H9 (cell line): ENCODE measurements at regions not wholly inside any gene's neighbourhood (a gene's known extent, or its start where the extent isn't known, plus 50 kb on each side); places are given as distances from the start of the nearest gene placed in this dataset.
A peak's percentile ranks its signal among the peaks of the same experiment; 100 is the strongest.

ENCODE experiments used
- DNase-seq: peaks from one replicate; pipeline ENCODE4 v3.0.0-alpha.2; 2017
- H2AFZ ChIP-seq: one replicate; pipeline ENCODE4 v1.6.1; 2013; ENCODE audit warnings: mild to moderate bottlenecking, low read length, control low read depth, moderate library complexity
- H2AK5ac ChIP-seq: 2 replicates; pipeline ENCODE4 v1.6.1; 2013; ENCODE audit warnings: low read length, control low read depth, mixed read lengths; ENCODE audit not compliant: insufficient read length
- H2BK120ac ChIP-seq: one replicate; pipeline ENCODE4 v1.6.1; 2013; ENCODE audit warnings: low read depth, mild to moderate bottlenecking, low read length, control low read depth, inconsistent platforms; ENCODE audit not compliant: poor library complexity, severe bottlenecking
- H2BK12ac ChIP-seq: 2 replicates; pipeline ENCODE4 v1.6.1; 2013; ENCODE audit warnings: low read length, control low read depth, mixed read lengths, low read depth; ENCODE audit not compliant: insufficient read length
- H2BK15ac ChIP-seq: 2 replicates; pipeline ENCODE4 v1.6.1; 2013; ENCODE audit warnings: low read depth, low read length, control low read depth
- H2BK20ac ChIP-seq: one replicate; pipeline ENCODE4 v1.6.1; 2013; ENCODE audit warnings: low read depth, mild to moderate bottlenecking, low read length, control low read depth, inconsistent platforms; ENCODE audit not compliant: poor library complexity, severe bottlenecking
- H2BK5ac ChIP-seq: 2 replicates; pipeline ENCODE4 v1.6.1; 2013; ENCODE audit warnings: low read length, control low read depth, mixed read lengths; ENCODE audit not compliant: insufficient read length
- H3K14ac ChIP-seq: 2 replicates; pipeline ENCODE4 v1.6.1; 2013; ENCODE audit warnings: low read length, control low read depth; ENCODE audit not compliant: insufficient read depth
- H3K18ac ChIP-seq: 2 replicates; pipeline ENCODE4 v1.6.1; 2013; ENCODE audit warnings: low read depth, mild to moderate bottlenecking, mixed read lengths, low read length, control low read depth; ENCODE audit not compliant: insufficient read length
- H3K23ac ChIP-seq: 2 replicates; pipeline ENCODE4 v1.6.1; 2013; ENCODE audit warnings: low read length, control low read depth, mixed read lengths, low read depth; ENCODE audit not compliant: insufficient read length
- H3K23me2 ChIP-seq: 2 replicates; pipeline ENCODE4 v1.6.1; 2013; ENCODE audit warnings: low read depth, mild to moderate bottlenecking, mixed read lengths, low read length, control low read depth; ENCODE audit not compliant: insufficient read length, poor library complexity, severe bottlenecking
- H3K27ac ChIP-seq: 2 replicates; pipeline ENCODE4 v1.5.1; 2013; ENCODE audit warnings: low read length, control low read depth, mixed read lengths, low read depth; ENCODE audit not compliant: insufficient read length
- H3K27me3 ChIP-seq: 2 replicates; pipeline ENCODE4 v1.6.1; 2013; ENCODE audit warnings: low read length, control low read depth, inconsistent platforms; ENCODE audit not compliant: insufficient read depth
- H3K4ac ChIP-seq: 2 replicates; pipeline ENCODE4 v1.6.1; 2013; ENCODE audit warnings: low read depth, mild to moderate bottlenecking, control low read depth, inconsistent platforms, low read length, moderate library complexity
- H3K4me1 ChIP-seq: 2 replicates; pipeline ENCODE4 v1.6.1; 2013; ENCODE audit warnings: low read length, control low read depth, inconsistent platforms; ENCODE audit not compliant: insufficient read depth
- H3K4me2 ChIP-seq: 2 replicates; pipeline ENCODE4 v1.6.1; 2013; ENCODE audit warnings: low read length, control low read depth, mixed read lengths; ENCODE audit not compliant: insufficient read length, insufficient read depth
- H3K56ac ChIP-seq: 2 replicates; pipeline ENCODE4 v1.6.1; 2013; ENCODE audit warnings: low read depth, mild to moderate bottlenecking, mixed read lengths, low read length, control low read depth; ENCODE audit not compliant: insufficient read length
- H3K79me1 ChIP-seq: 2 replicates; pipeline ENCODE4 v1.6.1; 2013; ENCODE audit warnings: low read depth, mild to moderate bottlenecking, moderate library complexity, low read length, control low read depth, inconsistent platforms; ENCODE audit not compliant: insufficient read depth, poor library complexity, severe bottlenecking
- H3K79me2 ChIP-seq: 2 replicates; pipeline ENCODE4 v1.6.1; 2013; ENCODE audit warnings: low read length, control low read depth, inconsistent platforms; ENCODE audit not compliant: insufficient read depth
- H3K9ac ChIP-seq: 2 replicates; pipeline ENCODE4 v1.6.1; 2013; ENCODE audit warnings: low read length, control low read depth, mixed read lengths; ENCODE audit not compliant: insufficient read length; ENCODE audit errors: extremely low read depth
- H3K9me3 ChIP-seq: one replicate; pipeline ENCODE4 v1.6.1; 2013; ENCODE audit warnings: low read depth, low read length, inconsistent platforms; ENCODE audit not compliant: control insufficient read depth
- H3T11ph ChIP-seq: one replicate; pipeline ENCODE4 v1.6.1; 2013; ENCODE audit warnings: mild to moderate bottlenecking, low read length, control low read depth, inconsistent platforms
- H4K20me1 ChIP-seq: one replicate; pipeline ENCODE4 v1.6.1; 2013; ENCODE audit not compliant: control insufficient read depth, insufficient read length, insufficient read depth
- H4K5ac ChIP-seq: 2 replicates; pipeline ENCODE4 v1.6.1; 2013; ENCODE audit warnings: low read depth, mild to moderate bottlenecking, mixed read lengths, low read length, control low read depth; ENCODE audit not compliant: insufficient read length
- H4K8ac ChIP-seq: replicated peaks from 2 replicates; pipeline ENCODE4 v1.6.1; 2013; ENCODE audit warnings: low read length, control low read depth, mixed read lengths, low read depth; ENCODE audit not compliant: insufficient read length
- H4K91ac ChIP-seq: 2 replicates; pipeline ENCODE4 v1.6.1; 2013; ENCODE audit warnings: low read depth, mild to moderate bottlenecking, moderate library complexity, mixed read lengths, low read length, control low read depth; ENCODE audit not compliant: insufficient read length
- H3K27ac Mint-ChIP-seq, 3 experiments: 2 replicates in 2 of 3; 3 replicates in 1 of 3; pipeline ENCODE4 v1.8.0; 2020 to 2021; ENCODE audit warnings: mixed read lengths in 3 of 3, mild to moderate bottlenecking in 1 of 3, moderate library complexity in 1 of 3
- H3K27me3 Mint-ChIP-seq: 2 replicates; pipeline ENCODE4 v1.8.0; 2021; ENCODE audit warnings: low read depth, mild to moderate bottlenecking, moderate library complexity, mixed read lengths
- H3K36me3 Mint-ChIP-seq, 3 experiments: 2 replicates in 2 of 3; 3 replicates in 1 of 3; pipeline ENCODE4 v1.8.0; 2020 to 2021; ENCODE audit warnings: low read depth in 3 of 3, mixed read lengths in 3 of 3; ENCODE audit not compliant: insufficient read depth in 1 of 3
- H3K4me1 Mint-ChIP-seq, 2 experiments: 2 replicates each; pipeline ENCODE4 v1.8.0; 2020; ENCODE audit warnings: mixed read lengths in 2 of 2
- H3K4me3 Mint-ChIP-seq, 2 experiments: 2 replicates in 1 of 2; 3 replicates in 1 of 2; pipeline ENCODE4 v1.8.0; 2020 to 2021; ENCODE audit warnings: mild to moderate bottlenecking in 2 of 2, mixed read lengths in 2 of 2, moderate library complexity in 1 of 2
- H3K9me3 Mint-ChIP-seq, 2 experiments: 2 replicates in 1 of 2; 3 replicates in 1 of 2; pipeline ENCODE4 v1.8.0; 2020; ENCODE audit warnings: mild to moderate bottlenecking in 2 of 2, mixed read lengths in 2 of 2, moderate library complexity in 1 of 2
- WGBS: extraction: QIAGEN DNeasy Blood & Tissue Kit; methylation state at CpG from one replicate; pipeline ENCODE4 v1.1.7; 2013; ENCODE audit warnings: missing lambda C conversion rate, low lambda C conversion rate, mixed read lengths; ENCODE audit not compliant: insufficient read length; ENCODE audit errors: extremely low coverage; 5-methylcytosine and 5-hydroxymethylcytosine counted together
- TF ChIP-seq, protein P1 (sequence below): fragments of 200-600 bp; sonication (generic); conservative IDR thresholded peaks from 3 replicates; pipeline ENCODE4 v1.8.0; 2021; ENCODE audit warnings: antibody characterized with exemption, mild to moderate bottlenecking

DNA sequence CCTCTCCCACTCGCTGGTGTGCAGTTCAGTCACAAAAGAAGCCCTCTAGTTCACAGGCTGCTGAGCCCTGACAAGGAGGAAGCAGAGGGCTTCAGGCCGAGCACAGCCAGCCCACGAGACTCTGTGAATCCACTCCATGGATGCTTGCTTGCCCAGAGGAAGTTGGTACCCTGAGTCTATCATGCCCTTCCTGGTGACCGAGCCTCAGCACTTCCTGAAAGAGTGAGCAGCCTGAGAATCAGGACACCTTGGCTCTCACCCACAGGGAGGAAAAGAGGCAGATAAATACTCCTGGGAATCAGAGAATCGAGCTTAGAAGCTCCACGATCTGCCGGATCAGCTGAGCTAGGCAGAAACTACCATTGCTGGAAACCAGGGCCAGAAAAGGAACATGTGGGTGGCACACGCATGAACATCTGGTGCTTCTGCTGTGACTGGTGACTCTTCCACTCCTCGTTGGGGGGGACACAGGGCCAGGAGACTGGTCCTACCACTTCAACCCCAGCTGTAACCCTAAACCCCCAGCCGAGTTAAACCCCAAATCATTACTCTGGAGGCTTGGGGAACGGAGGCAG lies 376.3 kb upstream of the CAMK1G start:
- H3K4me3 Mint-ChIP-seq: peak overlapping the region; percentile 47 to 73; a peak in 2 of 5 replicates
- no peaks in the 10 kb centered on the region for H3K36me3 Mint-ChIP-seq
- H3K27ac ChIP-seq: no peak overlapping the region

More for the DNA sequence above, 376.3 kb upstream of the CAMK1G start:
- Histone ChIP-seq H3K4me2 (peak overlapping the region; percentile 75), H3K18ac (peak overlapping the region; percentile 63), H2BK12ac (no peak overlapping the region), H2BK120ac (no peak overlapping the region), H3K9ac (no peak overlapping the region), H2BK15ac (no peak overlapping the region), H3T11ph (no peak overlapping the region), H2BK20ac (no peak overlapping the region), H2BK5ac (no peak overlapping the region), H4K5ac (no peak overlapping the region), H4K91ac (no peak overlapping the region), H3K9me3 (no peaks in the 10 kb centered on the region), H4K20me1 (no peaks in the 10 kb centered on the region), H2AFZ (no peak overlapping the region), H3K56ac (no peak overlapping the region), H3K79me1 (no peaks in the 10 kb centered on the region), H3K23me2 (peaks cover 6% of the 10 kb centered on the region), H3K79me2 (no peaks in the 10 kb centered on the region), H3K14ac (0 out of 2 replicates have a peak overlapping the region, but pooled peaks have one; percentile 33), H3K23ac (no peak overlapping the region), H3K4me1 (peaks cover 6% of the 10 kb centered on the region; the same call in 1 of the 2 replicates), H2AK5ac (no peak overlapping the region), H4K8ac (no peak overlapping the region), H3K27me3 (no peaks in the 10 kb centered on the region), H3K4ac (no peak overlapping the region)
- Mint-ChIP-seq H3K27me3 (peaks cover 13% of the 10 kb centered on the region), H3K9me3 (no peaks in the 10 kb centered on the region), H3K4me1 (peaks cover 15 to 24% of the 10 kb centered on the region in 2 experiments), H3K27ac (0 out of 7 replicates have a peak overlapping the region, but pooled peaks of 1 of the 3 experiments have one; percentile 19)
- DNase-seq: no peak
- WGBS: no CpG with 5 or more reads among the region's 11 CpGs
- TF ChIP-seq, protein P1, sequence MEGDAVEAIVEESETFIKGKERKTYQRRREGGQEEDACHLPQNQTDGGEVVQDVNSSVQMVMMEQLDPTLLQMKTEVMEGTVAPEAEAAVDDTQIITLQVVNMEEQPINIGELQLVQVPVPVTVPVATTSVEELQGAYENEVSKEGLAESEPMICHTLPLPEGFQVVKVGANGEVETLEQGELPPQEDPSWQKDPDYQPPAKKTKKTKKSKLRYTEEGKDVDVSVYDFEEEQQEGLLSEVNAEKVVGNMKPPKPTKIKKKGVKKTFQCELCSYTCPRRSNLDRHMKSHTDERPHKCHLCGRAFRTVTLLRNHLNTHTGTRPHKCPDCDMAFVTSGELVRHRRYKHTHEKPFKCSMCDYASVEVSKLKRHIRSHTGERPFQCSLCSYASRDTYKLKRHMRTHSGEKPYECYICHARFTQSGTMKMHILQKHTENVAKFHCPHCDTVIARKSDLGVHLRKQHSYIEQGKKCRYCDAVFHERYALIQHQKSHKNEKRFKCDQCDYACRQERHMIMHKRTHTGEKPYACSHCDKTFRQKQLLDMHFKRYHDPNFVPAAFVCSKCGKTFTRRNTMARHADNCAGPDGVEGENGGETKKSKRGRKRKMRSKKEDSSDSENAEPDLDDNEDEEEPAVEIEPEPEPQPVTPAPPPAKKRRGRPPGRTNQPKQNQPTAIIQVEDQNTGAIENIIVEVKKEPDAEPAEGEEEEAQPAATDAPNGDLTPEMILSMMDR: no peak
